IPS DF 6.9 (cell line): ENCODE measurements at regions not wholly inside any gene's neighbourhood (a gene's known extent, or its start where the extent isn't known, plus 50 kb on each side); places are given as distances from the start of the nearest gene placed in this dataset.
"Not testable (repeated sequence)": the region's sequence is repeated elsewhere in the genome, so short reads cannot be mapped to it uniquely, and the experiment has no call there.

Experiments used
- DNase-seq: peaks from one replicate; pipeline ENCODE4 v3.0.0-alpha.2; 2013; ENCODE audit warnings: low read depth, low spot score
- H3K27ac ChIP-seq: one replicate; pipeline ENCODE4 v1.5.1; 2013; ENCODE audit warnings: low read length, control low read depth
- H3K27me3 ChIP-seq: 2 replicates; pipeline ENCODE4 v1.6.1; 2013; ENCODE audit warnings: mild to moderate bottlenecking, low read length; ENCODE audit not compliant: control insufficient read depth, insufficient read depth
- H3K36me3 ChIP-seq: 2 replicates; pipeline ENCODE4 v1.6.1; 2013; ENCODE audit warnings: low read length; ENCODE audit not compliant: control insufficient read depth, insufficient read depth
- H3K4me1 ChIP-seq: 2 replicates; pipeline ENCODE4 v1.6.1; 2013; ENCODE audit warnings: low read length; ENCODE audit not compliant: control insufficient read depth, insufficient read depth
- H3K4me3 ChIP-seq: 2 replicates; pipeline ENCODE4 v1.5.1; 2013; ENCODE audit warnings: mild to moderate bottlenecking, low read length
- H3K9me3 ChIP-seq: 2 replicates; pipeline ENCODE4 v1.6.1; 2013; ENCODE audit warnings: low read length, inconsistent platforms; ENCODE audit not compliant: control insufficient read depth, insufficient read depth
- WGBS: extraction: QIAGEN DNeasy Blood & Tissue Kit; methylation state at CpG from one replicate; pipeline ENCODE4 v1.1.7; 2013; ENCODE audit warnings: mixed read lengths, missing lambda C conversion rate; ENCODE audit not compliant: insufficient read length, insufficient coverage; 5-methylcytosine and 5-hydroxymethylcytosine counted together

DNA sequence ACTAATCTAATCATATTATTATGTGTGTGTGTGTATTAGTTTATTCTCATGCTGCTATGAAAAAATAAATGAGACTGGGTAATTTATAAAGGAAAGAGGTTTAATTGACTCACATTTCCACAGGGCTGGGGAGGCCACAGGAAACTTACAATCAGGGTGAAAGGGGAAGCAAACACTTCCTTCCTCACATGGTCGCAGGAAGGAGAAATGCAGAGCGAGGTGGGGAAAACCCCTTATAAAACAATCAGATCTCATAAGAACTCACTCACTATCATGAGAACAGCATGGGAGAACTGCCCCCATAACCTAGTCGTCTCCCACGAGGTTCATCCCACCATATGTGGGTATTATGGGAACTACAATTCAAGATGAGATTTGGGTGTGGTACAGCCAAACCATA is 190.9 kb upstream of the TAPT1 start:
- DNase-seq: no peak
- WGBS: no CpG with 5 or more reads among the region's 4 CpGs
- H3K4me1 ChIP-seq: no peaks in the 10 kb centered on the region
- no peak overlapping the region for H3K4me3 ChIP-seq
- H3K27me3 ChIP-seq: no peaks in the 10 kb centered on the region
- H3K36me3 ChIP-seq: no peaks in the 10 kb centered on the region
- H3K27ac ChIP-seq: no peak overlapping the region
- H3K9me3 ChIP-seq: no peaks in the 10 kb centered on the region

- no peak overlapping the region for H3K4me3 ChIP-seq
- no peaks in the 10 kb centered on the region for H3K27me3 ChIP-seq
- no peaks in the 10 kb centered on the region for H3K4me1 ChIP-seq
- no peaks in the 10 kb centered on the region for H3K9me3 ChIP-seq
- no peak for DNase-seq
- H3K27ac ChIP-seq: no peak overlapping the region
- H3K36me3 ChIP-seq: no peaks in the 10 kb centered on the region
Observed at GRCh38 chr4:16416601-16417000, 190.3 kb upstream of the TAPT1 start.

DNA sequence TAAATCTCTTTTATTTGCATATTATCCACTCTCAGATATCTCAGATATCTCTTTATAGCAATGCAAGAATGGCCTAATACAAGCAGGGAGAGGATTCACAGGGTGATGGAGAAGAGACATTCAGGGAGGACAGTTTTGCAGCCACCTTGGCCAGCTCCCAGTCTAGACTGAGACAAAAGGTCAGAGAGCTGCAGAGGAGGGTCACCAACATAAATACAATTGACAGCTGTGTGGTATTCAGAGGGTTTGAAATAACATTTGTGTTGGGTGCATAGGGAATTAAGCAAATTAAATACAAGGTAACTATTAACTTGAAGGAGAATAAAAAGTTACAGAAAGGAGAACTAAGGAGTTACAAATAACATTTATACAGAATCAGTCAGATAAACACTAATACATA is 189.5 kb upstream of the TAPT1 start:
- DNase-seq: no peak
- H3K27me3 ChIP-seq: no peaks in the 10 kb centered on the region
- no peak overlapping the region for H3K4me3 ChIP-seq
- H3K36me3 ChIP-seq: no peaks in the 10 kb centered on the region
- H3K9me3 ChIP-seq: no peaks in the 10 kb centered on the region
- no peaks in the 10 kb centered on the region for H3K4me1 ChIP-seq
- no peak overlapping the region for H3K27ac ChIP-seq

DNA sequence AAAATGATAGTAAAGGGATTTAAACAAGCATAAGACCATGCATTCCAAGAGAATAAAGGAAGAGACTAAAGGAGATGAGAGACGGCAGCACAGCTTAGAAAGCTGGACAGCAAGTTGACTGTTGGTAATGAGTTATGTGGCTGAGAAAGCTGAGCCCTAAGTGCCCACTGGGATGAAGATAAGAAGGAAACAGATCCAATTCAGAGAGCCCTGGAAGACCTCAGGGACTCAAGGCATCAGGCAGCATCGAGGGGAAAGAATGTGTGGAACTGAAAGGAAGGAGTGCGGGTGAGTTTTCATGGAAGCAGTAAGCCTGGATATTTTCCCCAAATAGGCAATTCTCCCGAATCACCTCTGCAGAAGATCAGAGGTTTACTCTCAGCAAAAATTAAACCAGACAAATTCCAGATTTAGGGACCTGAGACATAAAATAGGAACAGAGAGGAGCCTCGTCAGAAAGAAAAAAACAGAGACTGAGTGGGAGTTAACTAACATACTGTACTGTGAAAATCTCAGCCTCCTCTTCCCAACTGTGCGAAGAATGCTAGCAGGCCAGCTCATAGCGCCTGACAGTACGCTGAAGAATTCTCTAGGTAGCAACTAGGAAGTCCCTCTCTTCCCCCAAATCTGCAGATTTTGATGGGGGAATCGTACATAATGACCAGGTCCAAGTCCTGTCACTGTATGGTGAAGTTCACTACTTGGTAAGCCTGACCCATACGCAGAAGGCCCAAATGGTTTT is 187.7 kb upstream of the TAPT1 start:
- Histone ChIP-seq H3K27ac (no peak overlapping the region), H3K36me3 (no peaks in the 10 kb centered on the region), H3K4me3 (no peak overlapping the region), H3K27me3 (no peaks in the 10 kb centered on the region), H3K4me1 (no peaks in the 10 kb centered on the region; the same call in 1 of the 2 replicates), H3K9me3 (no peaks in the 10 kb centered on the region)
- no peak for DNase-seq
- no CpG with 5 or more reads among the region's 10 CpGs for WGBS

DNA sequence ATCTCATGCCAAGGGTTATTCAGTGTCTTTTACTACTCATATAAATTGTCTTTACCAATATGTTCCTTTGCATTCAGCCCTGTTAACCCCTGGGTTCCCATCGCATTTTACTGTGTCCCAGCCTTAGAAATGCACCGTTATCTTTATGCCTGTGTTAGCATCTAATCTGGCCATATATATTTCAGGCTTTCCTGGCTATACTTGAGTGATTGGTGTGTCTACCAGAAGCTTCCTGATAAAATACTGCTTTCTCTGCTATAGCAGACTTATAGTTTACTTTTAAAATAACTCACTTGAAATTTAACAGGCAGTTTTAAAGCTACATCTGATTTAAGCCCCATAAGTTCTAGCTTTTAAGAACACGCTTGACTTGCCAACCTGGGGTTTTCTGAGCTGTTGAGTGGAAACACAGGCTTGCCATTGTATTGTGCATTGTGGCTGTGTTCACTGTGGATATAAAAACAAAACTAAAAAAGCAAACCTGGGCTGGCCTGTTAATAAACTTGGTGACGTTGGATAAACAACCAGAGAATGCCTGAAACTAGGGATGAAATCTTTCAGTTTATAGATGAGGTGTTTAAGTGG is 185.3 kb upstream of the TAPT1 start:
- Histone ChIP-seq H3K36me3 (no peaks in the 10 kb centered on the region), H3K9me3 (no peaks in the 10 kb centered on the region), H3K4me3 (no peak overlapping the region), H3K27me3 (no peaks in the 10 kb centered on the region), H3K4me1 (no peaks in the 10 kb centered on the region; the same call in 1 of the 2 replicates), H3K27ac (no peak overlapping the region)
- no peak for DNase-seq
- WGBS: no CpG with 5 or more reads among the region's 4 CpGs

DNA sequence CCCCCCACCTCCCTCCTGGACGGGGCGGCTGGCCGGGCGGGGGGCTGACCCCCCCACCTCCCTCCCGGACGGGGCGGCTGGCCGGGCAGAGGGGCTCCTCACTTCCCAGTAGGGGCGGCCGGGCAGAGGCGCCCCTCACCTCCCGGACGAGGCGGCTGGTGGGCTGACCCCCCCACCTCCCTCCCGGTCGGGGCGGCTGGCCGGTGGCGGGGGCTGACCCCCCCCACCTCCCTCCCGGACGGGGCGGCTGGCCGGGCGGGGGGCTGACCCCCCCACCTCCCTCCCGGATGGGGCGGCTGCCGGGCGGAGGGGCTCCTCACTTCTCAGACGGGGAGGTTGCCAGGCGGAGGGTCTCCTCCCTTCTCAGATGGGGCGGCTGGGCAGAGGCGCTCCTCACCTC is 166.9 kb upstream of the TAPT1 start:
- not testable (repeated sequence) for H3K4me1 ChIP-seq, H3K27me3 ChIP-seq, H3K9me3 ChIP-seq, DNase-seq, H3K36me3 ChIP-seq, H3K27ac ChIP-seq, H3K4me3 ChIP-seq
- no CpG with 5 or more reads among the region's 32 CpGs for WGBS

- no peaks in the 10 kb centered on the region for H3K27me3 ChIP-seq
- no peak overlapping the region for H3K27ac ChIP-seq
- H3K36me3 ChIP-seq: no peaks in the 10 kb centered on the region
- no peak for DNase-seq
- H3K9me3 ChIP-seq: no peaks in the 10 kb centered on the region
- no peaks in the 10 kb centered on the region for H3K4me1 ChIP-seq
- WGBS: no CpG with 5 or more reads among the region's 3 CpGs
- no peak overlapping the region for H3K4me3 ChIP-seq
Observed at GRCh38 chr4:16391196-16391595, 164.9 kb upstream of the TAPT1 start.

GRCh38 chr4:16387448-16387847 is 161.2 kb upstream of the TAPT1 start:
- H3K27me3 ChIP-seq: no peaks in the 10 kb centered on the region
- WGBS: no CpG with 5 or more reads among the region's 1 CpG
- no peaks in the 10 kb centered on the region for H3K9me3 ChIP-seq
- DNase-seq: no peak
- H3K4me3 ChIP-seq: no peak overlapping the region
- no peak overlapping the region for H3K27ac ChIP-seq
- H3K4me1 ChIP-seq: no peaks in the 10 kb centered on the region
- H3K36me3 ChIP-seq: no peaks in the 10 kb centered on the region

GRCh38 chr4:16386711-16387320 is 160.5 kb upstream of the TAPT1 start:
- Histone ChIP-seq H3K4me1 (no peaks in the 10 kb centered on the region), H3K9me3 (no peaks in the 10 kb centered on the region), H3K27ac (no peak overlapping the region), H3K27me3 (no peaks in the 10 kb centered on the region), H3K36me3 (no peaks in the 10 kb centered on the region), H3K4me3 (no peak overlapping the region)
- DNase-seq: no peak

- Histone ChIP-seq H3K27ac (no peak overlapping the region), H3K27me3 (no peaks in the 10 kb centered on the region), H3K36me3 (no peaks in the 10 kb centered on the region), H3K4me1 (no peaks in the 10 kb centered on the region), H3K4me3 (no peak overlapping the region), H3K9me3 (no peaks in the 10 kb centered on the region)
- DNase-seq: no peak
- WGBS: no CpG with 5 or more reads among the region's 6 CpGs
Observed at GRCh38 chr4:16384576-16384975, 158.3 kb upstream of the TAPT1 start.

- no peak overlapping the region for H3K27ac ChIP-seq
- H3K4me1 ChIP-seq: 0 out of 2 replicates have a peak, but pooled peaks cover 1% of the 10 kb centered on the region
- WGBS: no CpG with 5 or more reads among the region's 3 CpGs
- no peaks in the 10 kb centered on the region for H3K9me3 ChIP-seq
- DNase-seq: no peak
- H3K4me3 ChIP-seq: no peak overlapping the region
- H3K36me3 ChIP-seq: no peaks in the 10 kb centered on the region
- H3K27me3 ChIP-seq: no peaks in the 10 kb centered on the region
Observed at GRCh38 chr4:16382571-16382970, 156.3 kb upstream of the TAPT1 start.
